HG02798 (cell line): ENCODE measurements at regions not wholly inside any gene's neighbourhood (a gene's known extent, or its start where the extent isn't known, plus 50 kb on each side); places are given as distances from the start of the nearest gene placed in this dataset.
A peak's percentile ranks its signal among the peaks of the same experiment; 100 is the strongest.

ENCODE experiments used
- ATAC-seq: cut with Tn5 transposase; IDR thresholded peaks from one replicate; pipeline ENCODE4 v1.9.1; 2021; ENCODE audit warnings: mild to moderate bottlenecking; ENCODE audit not compliant: unreplicated experiment, poor library complexity

- ATAC-seq = no peak
Measured at GRCh38 chr3:168342946-168343850, 247.5 kb upstream of the GOLIM4 start.

- no peak for ATAC-seq
Measured at GRCh38 chr3:168341956-168342936, 246.5 kb upstream of the GOLIM4 start.

GRCh38 chr3:168341192-168341815 is 245.6 kb upstream of the GOLIM4 start:
- ATAC-seq = no peak

GRCh38 chr3:168338161-168338560 is 242.4 kb upstream of the GOLIM4 start:
- ATAC-seq = no peak

- no peak for ATAC-seq
Measured at GRCh38 chr3:168336276-168336675, 240.6 kb upstream of the GOLIM4 start.

- ATAC-seq = no peak
Measured at GRCh38 chr3:168333410-168333935, 237.7 kb upstream of the GOLIM4 start.

- ATAC-seq = no peak
Measured at GRCh38 chr3:168331756-168332155, 236.0 kb upstream of the GOLIM4 start.

GRCh38 chr3:168330983-168331382 is 235.3 kb upstream of the GOLIM4 start:
- ATAC-seq = no peak

GRCh38 chr3:168327856-168328255 is 232.1 kb upstream of the GOLIM4 start:
- ATAC-seq = no peak

GRCh38 chr3:168325684-168326083 is 230.0 kb upstream of the GOLIM4 start:
- no peak for ATAC-seq

GRCh38 chr3:168322941-168323340 is 227.2 kb upstream of the GOLIM4 start:
- ATAC-seq = no peak

GRCh38 chr3:168314166-168314565 is 218.4 kb upstream of the GOLIM4 start:
- no peak for ATAC-seq

- no peak for ATAC-seq
Measured at GRCh38 chr3:168312984-168313383, 217.3 kb upstream of the GOLIM4 start.

- ATAC-seq = no peak
Measured at GRCh38 chr3:168307893-168308292, 212.2 kb upstream of the GOLIM4 start.

- ATAC-seq = no peak
Measured at GRCh38 chr3:168295027-168295426, 199.3 kb upstream of the GOLIM4 start.

GRCh38 chr3:168292296-168292695 is 196.6 kb upstream of the GOLIM4 start:
- no peak for ATAC-seq

GRCh38 chr3:168289471-168290008 is 193.8 kb upstream of the GOLIM4 start:
- no peak for ATAC-seq

GRCh38 chr3:168288511-168289401 is 193.0 kb upstream of the GOLIM4 start:
- ATAC-seq = no peak

GRCh38 chr3:168285506-168285905 is 189.8 kb upstream of the GOLIM4 start:
- ATAC-seq = peak; percentile 59
